Endothelial cell of hepatic sinusoid (primary cell): ENCODE measurements at regions not wholly inside any gene's neighbourhood (a gene's known extent, or its start where the extent isn't known, plus 50 kb on each side); places are given as distances from the start of the nearest gene placed in this dataset.

ENCODE experiments used
- in situ Hi-C: cut with HindIII; loops from 2 replicates; pipeline ENCODE4 v1.10.0; 2017; ENCODE audit warnings: low sequenced_read_pairs

DNA sequence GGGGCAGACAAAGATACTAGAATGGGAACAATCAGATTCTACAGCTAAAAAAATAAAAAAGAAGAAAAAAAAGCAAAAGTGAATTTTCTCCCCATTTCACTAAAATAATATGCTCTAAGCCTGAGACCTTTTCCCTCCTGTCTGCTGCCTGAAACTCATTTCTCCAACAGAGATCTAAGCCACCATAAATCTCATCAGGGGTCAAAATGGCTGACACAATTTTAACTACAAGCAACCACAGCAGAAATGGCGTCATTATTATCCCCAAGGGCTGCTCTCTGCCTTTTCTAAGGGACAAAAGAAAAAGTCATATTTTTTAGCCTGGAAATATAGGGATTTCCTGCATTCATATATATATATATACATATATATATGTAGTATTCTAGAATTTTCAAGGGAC is 183.7 kb upstream of the CAMK1G start:
- in situ Hi-C loops: no loop called here

DNA sequence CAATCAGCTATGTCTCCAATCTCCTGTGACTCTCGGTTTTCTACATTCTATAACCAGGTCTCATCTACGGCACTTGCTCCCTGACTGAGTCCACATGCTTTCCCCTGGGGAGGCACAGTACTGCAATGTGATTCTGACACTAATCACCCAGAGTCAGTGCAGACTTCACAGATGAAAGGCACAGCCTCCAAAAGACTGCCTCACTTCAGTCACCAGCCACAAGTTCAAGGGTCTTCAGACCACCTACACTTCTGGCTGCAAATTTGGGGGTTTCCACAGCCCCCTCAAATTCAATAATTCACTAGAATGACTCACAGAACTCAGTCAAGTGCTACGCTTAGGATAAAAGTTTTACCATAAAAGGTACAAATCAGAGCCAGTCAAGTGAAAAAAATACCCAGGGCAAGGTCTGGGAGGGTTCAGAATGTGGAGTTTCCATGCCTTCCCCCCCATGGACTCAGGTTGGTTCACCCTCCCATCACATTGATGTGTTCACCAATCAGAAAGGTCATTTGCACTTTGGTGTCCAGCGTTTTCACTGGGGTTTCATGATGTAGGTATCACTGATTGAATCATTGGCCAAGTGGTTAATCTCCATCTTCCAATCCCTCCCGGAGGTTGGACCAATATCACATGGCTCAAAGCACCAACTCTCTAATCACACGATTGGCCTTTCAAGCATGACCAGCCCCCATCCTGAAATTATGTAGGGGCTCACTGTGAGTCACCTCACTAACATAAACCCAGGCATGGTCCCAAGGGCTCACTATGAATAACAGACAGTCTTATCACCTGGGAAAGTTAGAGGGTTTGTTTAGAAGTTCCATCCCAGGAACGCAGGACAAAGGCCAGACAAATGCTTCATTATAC is 182.9 kb upstream of the CAMK1G start:
- in situ Hi-C loops: no loop called here

DNA sequence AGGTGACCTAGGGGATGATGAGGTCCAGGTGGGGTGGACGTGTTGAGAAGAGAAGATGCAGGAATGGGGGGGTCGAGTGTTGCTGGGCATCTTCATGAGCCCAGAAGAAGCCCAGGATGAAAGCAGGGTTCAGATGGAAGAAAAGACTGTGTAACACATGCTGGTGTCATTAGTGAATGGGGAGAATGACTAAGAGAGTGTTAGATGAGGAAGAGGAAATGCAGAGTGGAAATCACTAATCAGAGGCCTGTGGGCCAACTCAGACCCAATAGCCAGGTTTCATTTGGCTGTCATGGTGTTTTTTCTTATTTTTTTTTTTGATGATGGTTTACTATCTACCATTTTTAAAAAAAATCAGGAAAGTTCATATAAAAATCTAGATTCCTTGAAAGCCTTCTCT is 180.8 kb upstream of the CAMK1G start:
- in situ Hi-C loops: no loop called here

DNA sequence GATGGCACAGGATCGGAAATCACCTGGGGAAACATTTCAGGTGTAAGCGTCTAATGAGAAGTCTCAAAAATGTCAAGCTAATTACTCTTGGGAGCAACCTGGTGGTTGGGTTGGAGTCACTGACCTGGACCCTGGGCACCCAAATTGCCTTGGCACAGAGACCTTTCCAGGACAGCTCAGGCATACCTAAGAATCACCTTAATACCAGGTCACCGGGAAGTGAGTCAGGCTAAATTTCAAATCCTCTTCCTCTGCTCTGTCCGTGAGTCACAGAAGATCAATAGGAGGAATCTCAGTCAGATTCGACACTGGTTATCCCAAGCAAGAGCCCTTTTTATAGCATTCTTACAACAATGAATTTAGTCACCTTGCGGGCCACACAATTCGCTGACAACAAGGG is 179.6 kb upstream of the CAMK1G start:
- in situ Hi-C loops: no loop called here

DNA sequence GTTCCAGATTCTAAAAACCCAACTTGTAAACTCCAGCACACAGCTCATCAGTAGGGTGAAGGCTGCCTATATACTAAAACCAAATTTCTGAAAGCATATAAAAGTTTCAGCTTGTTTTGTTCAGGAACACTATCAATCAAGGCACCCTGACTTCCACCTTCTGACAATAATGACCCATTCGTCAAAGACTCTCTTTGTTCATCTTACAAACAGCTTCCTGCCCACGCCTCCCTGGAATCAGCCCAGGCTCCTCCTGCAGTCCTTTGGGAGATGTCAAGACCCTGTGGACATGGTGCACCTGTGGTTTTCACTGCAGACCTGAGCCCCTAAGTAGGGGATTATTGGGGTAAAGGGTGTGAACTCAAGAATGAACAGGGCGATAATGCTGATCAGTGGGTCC is 178.9 kb upstream of the CAMK1G start:
- in situ Hi-C loops: no loop called here

DNA sequence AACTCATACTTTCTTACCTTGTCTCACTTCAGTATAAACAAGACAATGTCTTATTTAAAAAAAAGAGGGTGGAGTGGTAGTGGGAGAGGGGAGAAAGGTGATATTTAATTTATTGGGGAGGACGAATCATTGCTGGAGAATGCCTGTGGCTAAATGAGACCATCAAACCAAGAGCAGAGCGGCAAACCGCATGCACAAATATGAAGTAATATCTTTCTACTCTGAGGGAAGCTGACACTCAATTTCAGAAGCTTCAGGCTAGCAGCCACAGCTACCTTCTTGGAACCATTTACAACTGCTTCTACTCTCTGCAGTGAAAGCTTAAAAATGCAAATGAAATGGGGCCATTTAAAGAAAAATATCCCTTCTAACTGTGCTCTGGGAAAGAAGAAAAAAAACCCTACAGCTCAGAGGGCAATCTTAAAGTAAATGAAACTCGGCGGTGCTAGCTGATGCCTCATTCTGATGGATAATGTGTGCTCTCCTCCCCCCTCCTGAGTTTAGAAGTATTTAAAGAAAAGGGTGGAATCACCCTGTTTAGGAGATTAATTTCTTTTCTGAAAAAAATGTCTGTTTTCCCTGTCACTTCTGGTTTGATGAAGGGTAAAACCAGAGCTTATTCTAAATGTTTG is 178.2 kb upstream of the CAMK1G start:
- in situ Hi-C loops: no loop called here

DNA sequence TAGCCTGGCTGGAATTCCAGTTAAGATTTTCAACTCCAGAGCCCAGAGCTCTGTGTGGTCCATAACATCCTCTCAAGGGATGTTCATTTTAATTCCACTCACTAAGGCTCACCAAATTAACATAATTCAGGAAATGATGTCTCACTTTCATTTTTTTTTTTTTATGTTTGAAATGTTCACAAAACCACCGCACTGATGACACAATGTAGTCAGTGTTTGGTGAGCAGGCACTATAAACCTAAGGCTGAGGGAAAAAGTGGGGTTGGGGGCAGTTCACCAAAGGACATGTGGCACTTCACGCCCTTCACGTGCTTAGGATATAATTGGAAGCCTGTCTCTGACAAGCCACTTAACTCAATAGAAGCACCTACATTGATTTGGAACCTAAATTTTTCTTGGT is 177.3 kb upstream of the CAMK1G start:
- in situ Hi-C loops: no loop called here

DNA sequence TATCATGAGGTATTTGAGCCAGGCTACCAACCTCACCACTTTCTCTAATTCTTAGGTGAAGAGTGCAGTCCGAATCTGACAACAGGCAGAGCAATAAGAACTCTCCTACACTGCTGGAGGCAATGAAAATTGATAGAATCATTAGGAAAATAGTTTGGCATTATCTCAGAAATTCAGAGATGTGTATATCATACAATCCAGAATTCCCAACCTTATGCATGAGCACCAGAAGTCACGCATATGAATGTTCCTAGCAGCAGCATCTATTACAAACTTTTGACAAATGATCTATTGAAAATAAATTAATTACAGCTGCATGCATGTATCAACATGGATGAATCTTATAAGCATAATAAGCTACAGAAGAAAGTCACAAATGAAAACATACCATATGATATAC is 176.9 kb upstream of the CAMK1G start:
- in situ Hi-C loops: no loop called here

DNA sequence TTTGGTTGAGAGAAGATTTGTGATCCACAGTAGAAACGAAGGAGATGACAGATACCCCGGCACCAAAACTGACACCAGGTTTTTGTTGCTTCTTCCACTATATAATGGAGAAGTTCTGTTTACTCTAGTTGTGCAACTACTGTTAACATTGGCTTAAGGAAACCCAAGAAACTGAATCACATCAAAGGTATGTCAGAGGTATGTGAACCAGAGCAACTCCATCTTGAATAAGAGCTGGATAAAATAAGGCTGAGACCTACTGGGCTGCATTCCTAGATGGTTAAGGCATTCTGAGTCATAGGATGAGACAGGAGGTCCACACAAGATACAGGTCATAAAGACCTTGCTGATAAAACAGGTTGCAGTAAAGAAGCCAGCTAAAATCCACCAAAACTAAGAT is 173.7 kb upstream of the CAMK1G start:
- in situ Hi-C loops: loop anchor here (10.0 kb wide), 1 partner anchor 55 kb away; no protein-coding TSS in a partner anchor

DNA sequence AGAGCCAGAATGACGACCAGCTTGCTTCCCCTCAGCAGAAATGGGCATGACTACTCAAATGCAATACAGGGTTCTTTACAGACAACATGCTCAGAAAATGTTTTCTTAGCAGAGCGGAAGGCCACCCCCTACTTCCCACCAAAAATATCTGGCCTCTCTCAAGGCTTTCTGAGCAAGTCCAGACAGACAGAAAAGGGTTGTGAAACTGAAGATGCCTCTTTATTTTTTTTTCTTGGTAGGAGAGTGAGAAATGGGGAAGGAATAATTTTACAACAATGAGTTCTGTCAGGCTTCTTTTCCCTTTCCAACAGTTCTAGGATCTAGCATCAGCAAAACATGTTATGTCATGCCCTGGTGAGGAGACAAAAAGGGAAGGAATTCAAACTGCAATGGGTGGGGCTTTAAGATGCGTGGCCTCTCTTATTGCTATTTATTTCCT is 172.0 kb upstream of the CAMK1G start:
- in situ Hi-C loops: loop anchor here (10.0 kb wide), 1 partner anchor 57 kb away; no protein-coding TSS in a partner anchor

DNA sequence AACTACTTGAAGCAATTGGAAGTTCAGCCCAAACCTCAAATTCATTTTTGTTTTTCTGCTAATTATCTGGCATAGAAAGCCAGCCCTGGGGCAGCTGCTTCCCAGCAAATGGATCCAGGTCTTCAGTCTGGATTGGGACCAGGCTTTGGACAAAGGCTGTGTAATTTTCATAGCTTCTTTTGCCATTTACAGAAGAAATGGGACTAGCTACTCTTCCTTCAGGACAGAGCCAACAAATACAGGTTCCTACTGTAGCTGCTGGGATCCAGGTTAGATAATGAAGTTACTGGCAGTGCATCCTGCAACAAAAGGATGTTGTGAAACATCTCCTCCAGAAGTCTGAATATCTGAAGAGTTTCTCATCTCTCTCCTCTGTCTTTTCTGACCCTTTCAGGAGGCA is 171.5 kb upstream of the CAMK1G start:
- in situ Hi-C loops: loop anchor here (10.0 kb wide), 1 partner anchor 57 kb away; no protein-coding TSS in a partner anchor

DNA sequence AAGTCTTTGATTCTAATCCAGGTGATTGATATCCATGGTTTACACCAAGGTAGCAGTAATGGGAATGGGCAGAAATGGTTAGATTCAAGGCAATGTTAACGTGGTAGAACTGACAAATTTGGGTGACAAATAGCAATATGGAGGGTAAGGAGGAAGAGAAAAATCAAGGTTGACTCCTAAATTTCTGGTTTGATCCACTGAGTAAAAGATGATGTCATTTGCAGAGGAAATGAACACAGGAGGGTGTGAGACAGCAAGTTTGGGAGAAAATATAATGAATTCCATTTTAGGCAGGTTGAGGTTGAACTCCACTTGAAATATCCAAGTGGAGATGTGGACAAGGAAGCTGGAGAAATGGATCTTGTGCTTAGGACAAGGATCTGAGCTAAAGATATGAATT is 170.9 kb upstream of the CAMK1G start:
- in situ Hi-C loops: loop anchor here (10.0 kb wide), 1 partner anchor 58 kb away; no protein-coding TSS in a partner anchor

DNA sequence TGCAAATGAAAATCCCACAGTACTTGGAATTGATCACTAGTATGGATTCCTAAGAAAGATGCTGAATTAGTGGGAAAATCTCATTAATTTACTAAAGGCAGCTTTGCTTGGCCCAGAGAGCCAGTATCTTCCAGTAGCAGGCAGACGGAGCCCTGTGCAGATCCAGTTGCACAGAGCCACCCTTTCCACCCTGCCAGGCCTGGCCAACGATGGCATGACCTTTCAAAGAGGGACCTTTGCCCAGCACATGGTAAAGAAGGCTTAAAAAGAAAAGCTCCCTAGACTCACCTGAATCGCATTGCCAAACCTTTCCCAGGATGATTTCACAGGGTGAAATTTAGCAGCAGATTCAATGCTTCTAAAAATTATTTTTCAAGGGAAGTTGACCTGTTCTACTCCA is 170.5 kb upstream of the CAMK1G start:
- in situ Hi-C loops: loop anchor here (10.0 kb wide), 1 partner anchor 58 kb away; no protein-coding TSS in a partner anchor

DNA sequence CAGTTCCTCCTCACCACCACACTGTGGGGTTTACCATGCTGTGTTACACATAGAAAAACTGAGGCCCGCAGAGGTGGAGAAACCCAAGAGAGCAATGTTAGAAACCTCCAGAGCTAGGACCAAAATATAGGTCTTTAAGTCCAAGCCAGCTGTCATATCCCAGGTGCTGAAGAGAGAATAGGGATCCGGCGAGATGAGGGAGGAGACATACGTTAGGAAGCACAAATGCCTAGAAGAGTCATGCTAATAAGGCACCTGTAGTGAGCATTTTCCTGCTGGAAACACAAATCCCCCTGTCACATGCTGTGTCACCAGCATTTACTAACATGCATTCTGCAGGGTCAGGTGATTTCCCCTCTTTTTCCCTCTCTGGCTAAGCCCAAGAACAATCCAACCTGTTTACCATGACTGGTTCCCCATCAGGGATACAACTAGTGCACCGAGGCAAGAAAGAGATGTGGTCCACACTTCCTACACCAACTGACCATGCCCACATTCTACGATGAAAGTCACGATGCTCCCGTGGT is 168.6 kb upstream of the CAMK1G start:
- in situ Hi-C loops: loop anchor here (10.0 kb wide), 1 partner anchor 60 kb away; no protein-coding TSS in a partner anchor

DNA sequence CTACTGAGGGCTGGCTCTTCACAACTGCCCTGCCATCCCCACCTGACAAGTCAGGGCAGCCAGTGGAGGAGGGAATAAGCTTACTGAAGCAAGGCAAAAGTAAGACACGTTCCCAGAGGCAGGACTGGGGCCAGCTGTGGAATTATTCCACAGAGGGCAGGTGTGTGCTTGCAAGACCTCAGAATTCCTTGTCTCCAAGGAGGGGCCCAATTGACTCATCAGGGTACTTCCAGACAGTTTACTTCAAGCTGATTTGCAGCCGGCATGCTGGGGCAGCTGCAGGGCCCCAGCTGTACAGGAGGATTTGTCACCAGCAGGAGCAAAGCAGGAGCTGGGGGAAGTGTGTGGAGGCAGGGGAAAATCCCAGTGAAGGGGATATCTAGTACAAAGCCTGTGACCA is 167.5 kb upstream of the CAMK1G start:
- in situ Hi-C loops: loop anchor here (10.0 kb wide), 1 partner anchor 61 kb away; no protein-coding TSS in a partner anchor

DNA sequence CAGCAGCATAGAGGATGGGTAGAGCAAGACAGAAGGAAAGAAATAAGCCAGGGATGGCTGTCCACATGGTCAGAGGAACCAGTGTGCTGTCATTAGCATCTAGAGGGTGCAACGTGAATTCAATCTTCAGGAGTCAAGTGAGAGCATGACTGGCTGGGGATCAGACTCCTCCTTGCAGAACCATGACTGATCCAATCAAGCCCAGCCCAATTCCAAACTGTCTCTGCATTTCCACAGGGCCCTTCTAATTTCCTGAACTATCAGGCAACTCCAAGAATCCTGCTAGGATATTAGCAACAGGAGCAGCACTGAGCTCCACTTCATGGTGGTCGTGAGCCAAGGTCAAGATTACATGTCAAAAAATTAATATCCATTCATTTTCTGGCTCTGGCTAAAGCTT is 166.8 kb upstream of the CAMK1G start:
- in situ Hi-C loops: loop anchor here (10.0 kb wide), 1 partner anchor 62 kb away; no protein-coding TSS in a partner anchor

DNA sequence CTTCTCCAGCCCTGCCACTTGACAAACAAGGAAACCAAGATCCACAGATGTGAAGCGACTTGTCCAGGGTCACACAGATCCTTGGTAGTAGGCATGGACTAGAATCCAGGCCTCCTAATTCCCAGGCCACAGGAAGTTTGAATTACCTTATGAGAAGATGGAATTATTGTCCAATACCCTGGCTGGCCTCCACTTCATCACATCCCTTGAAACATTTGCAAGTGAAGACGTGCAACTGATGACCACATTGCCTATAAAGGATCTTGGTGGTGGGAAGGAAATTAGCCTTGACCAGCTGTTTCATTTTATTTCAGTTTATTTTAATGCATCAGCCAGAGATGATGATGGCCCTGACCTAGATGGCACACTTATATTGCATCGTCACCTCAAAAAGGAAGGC is 165.8 kb upstream of the CAMK1G start:
- in situ Hi-C loops: loop anchor here (10.0 kb wide), 1 partner anchor 63 kb away; no protein-coding TSS in a partner anchor

DNA sequence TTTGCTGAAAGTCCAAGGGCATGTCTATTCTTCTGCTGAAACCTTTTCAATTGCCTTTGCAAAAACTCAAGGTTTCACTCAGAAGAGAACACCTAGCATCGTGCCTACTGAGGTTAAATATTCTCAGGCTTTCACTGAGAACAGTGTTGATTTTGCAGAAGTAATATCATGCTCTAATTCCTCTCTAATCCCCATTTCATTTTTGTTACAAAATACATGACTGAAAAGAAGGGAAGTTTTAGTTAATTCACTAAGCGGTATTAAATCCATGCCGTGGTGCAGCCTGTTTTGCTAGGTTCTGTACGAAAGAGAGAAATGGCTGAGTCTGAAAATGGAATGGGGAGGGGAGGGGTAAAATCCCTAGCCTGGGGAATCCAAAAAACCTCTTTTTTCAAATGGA is 163.2 kb upstream of the CAMK1G start:
- in situ Hi-C loops: no loop called here

DNA sequence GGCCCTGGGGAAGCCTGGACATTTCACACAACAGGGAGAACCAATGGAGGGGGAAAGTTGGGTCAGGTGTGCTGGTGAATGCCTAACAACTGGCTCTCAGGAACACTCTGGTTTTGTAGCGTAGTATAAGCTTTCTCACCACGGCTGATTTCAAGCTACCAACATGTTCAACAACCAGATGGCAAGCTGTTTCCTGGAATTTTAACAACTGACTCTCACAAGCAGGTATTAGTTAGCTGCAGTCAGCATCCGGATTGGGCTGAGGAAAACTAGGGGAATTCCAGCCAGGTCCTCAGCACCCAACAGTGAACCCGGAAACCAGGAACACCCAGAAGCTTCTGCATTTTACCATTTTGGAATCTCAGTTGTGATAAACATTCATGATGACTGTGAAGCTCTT is 162.3 kb upstream of the CAMK1G start:
- in situ Hi-C loops: no loop called here

DNA sequence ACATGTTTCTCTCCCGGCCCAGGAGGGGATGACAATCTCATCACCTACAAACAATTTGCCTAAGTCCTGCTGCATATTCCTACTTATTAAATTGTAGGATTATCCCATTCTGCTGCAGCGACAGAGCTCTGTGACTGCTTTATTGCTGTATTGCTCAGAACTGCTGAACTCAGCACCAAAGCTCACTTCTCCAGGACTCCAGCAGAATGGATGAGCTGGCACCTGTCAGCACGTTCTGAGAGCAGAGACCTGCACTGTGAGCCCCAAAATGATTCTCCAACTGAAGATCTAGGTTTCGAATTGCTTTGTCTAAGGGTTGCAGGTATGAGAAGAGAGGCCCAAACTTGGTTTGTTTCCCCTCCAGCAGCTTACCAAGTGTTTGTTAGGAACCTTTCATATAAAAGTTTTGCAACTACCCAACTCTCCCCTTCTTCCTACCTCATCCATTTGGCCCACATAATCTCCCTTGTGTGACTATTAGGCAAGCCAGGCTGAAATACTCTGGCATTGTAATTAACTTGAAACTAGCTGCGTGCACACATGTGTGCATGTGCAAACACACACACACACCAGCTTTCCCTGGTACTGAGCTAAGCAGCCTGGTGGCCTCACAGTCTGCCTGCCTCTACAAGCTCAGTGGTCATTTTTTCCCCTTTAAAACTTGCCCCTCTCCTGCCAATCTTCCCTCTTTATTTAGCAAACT is 161.4 kb upstream of the CAMK1G start:
- in situ Hi-C loops: no loop called here

DNA sequence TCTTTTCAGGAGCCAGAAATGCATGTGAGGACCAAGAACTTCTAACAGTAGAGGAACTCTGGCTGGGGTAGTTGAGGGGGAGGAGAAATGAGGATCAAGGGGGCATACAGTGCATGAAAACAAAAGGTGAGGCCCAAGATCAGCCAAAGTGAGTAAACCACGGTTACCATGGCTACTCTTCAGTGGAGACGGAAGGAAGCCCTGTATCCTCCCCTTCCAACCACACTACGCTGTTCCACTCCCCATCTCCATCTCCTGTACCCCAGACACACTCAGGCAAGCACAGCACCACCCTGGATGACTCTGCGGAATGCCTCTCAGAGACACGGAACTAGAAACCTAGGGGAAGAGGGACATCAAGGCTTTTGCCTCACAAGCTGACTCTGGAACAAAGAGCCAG is 157.6 kb upstream of the CAMK1G start:
- in situ Hi-C loops: loop anchor here (5.0 kb wide), 1 partner anchor 51 kb away; no protein-coding TSS in a partner anchor
